SK-N-SH (cell line): ENCODE measurements at regions not wholly inside any gene's neighbourhood (a gene's known extent, or its start where the extent isn't known, plus 50 kb on each side); places are given as distances from the start of the nearest gene placed in this dataset.

Source experiments
- CTCF ChIA-PET: fragments of 300-600, 350-600 bp; formaldehyde crosslinking; extraction: SDS; loops from one replicate; lab custom pipeline; 2021; lab: Yijun Ruan, JAX
- POLR2A ChIA-PET: fragments of 350-600 bp; sonication (Branson Sonifier 250); formaldehyde crosslinking; extraction: SDS; loops from one replicate; lab custom pipeline; 2020; ENCODE audit warnings: antibody characterized with exemption, inconsistent platforms; lab: Yijun Ruan, JAX
- DNase-seq: peaks from one replicate; pipeline ENCODE4 v3.0.0; 2012
- H2AFZ ChIP-seq: fragments of 200-600 bp; sonication (generic); 2 replicates; pipeline ENCODE4 v1.8.1; 2016; ENCODE audit warnings: antibody characterized with exemption, mild to moderate bottlenecking, low read depth
- H3F3A ChIP-seq: fragments of 200-600 bp; sonication (generic); replicated peaks from 2 replicates; pipeline ENCODE3; 2016; ENCODE audit warnings: antibody characterized with exemption, mild to moderate bottlenecking; ENCODE audit not compliant: insufficient read depth
- H3K27ac ChIP-seq, 2 experiments: fragments of 200-500 bp in 1 of 2; fragments of 200-600 bp in 1 of 2; sonication (Bioruptor generic) in 1 of 2; sonication (generic), shearing (Covaris generic) in 1 of 2; 2 replicates each; pipeline versions ENCODE4 v1.5.1 to v1.6.1; 2014 to 2016; ENCODE audit warnings: low read depth in 2 of 2, inconsistent platforms in 1 of 2, low read length in 1 of 2, mild to moderate bottlenecking in 1 of 2, mixed read lengths in 1 of 2
- H3K27me3 ChIP-seq: fragments of 200-600 bp; sonication (generic), shearing (Covaris generic); 2 replicates; pipeline ENCODE4 v1.6.1; 2016; ENCODE audit warnings: mixed run types; ENCODE audit not compliant: insufficient read depth
- H3K36me3 ChIP-seq, 2 experiments: fragments of 200-500 bp in 1 of 2; fragments of 200-600 bp in 1 of 2; sonication (Bioruptor generic) in 1 of 2; sonication (generic) in 1 of 2; replicated peaks in 1 of 2; 2 replicates each; pipeline versions ENCODE3 to v1.5.1; 2014 to 2016; ENCODE audit warnings: low read length in 1 of 2, mild to moderate bottlenecking in 1 of 2; ENCODE audit not compliant: insufficient read depth in 2 of 2, control insufficient read depth in 1 of 2
- H3K4me1 ChIP-seq, 2 experiments: fragments of 200-500 bp in 1 of 2; fragments of 200-600 bp in 1 of 2; sonication (Bioruptor generic) in 1 of 2; sonication (generic), shearing (Covaris generic) in 1 of 2; 2 replicates each; pipeline versions ENCODE4 v1.5.1 to v1.6.1; 2014 to 2016; ENCODE audit warnings: low read depth in 1 of 2, low read length in 1 of 2, mixed run types in 1 of 2; ENCODE audit not compliant: insufficient read depth in 2 of 2, control insufficient read depth in 1 of 2
- H3K4me2 ChIP-seq: fragments of 200-600 bp; sonication (generic), shearing (Covaris generic); 2 replicates; pipeline ENCODE4 v1.6.1; 2017; ENCODE audit warnings: mixed run types
- H3K4me3 ChIP-seq, 2 experiments: fragments of 200-500 bp in 1 of 2; fragments of 200-600 bp in 1 of 2; sonication (Bioruptor generic) in 1 of 2; sonication (generic), shearing (Covaris generic) in 1 of 2; 2 replicates each; pipeline versions ENCODE4 v1.5.1 to v1.8.1; 2014 to 2016; ENCODE audit warnings: low read depth in 2 of 2, inconsistent platforms in 1 of 2, low read length in 1 of 2, mild to moderate bottlenecking in 1 of 2, mixed read lengths in 1 of 2, moderate library complexity in 1 of 2
- H3K79me2 ChIP-seq: fragments of 200-600 bp; sonication (generic); 2 replicates; pipeline ENCODE4 v1.8.1; 2017; ENCODE audit warnings: mild to moderate bottlenecking; ENCODE audit not compliant: insufficient read depth
- H3K9ac ChIP-seq: fragments of 200-600 bp; sonication (generic); 2 replicates; pipeline ENCODE4 v1.6.1; 2017; ENCODE audit warnings: mixed run types
- H3K9me2 ChIP-seq: fragments of 200-600 bp; sonication (generic); 2 replicates; pipeline ENCODE4 v1.6.1; 2017; ENCODE audit warnings: mixed run types
- H3K9me3 ChIP-seq: fragments of 200-600 bp; sonication (generic); 2 replicates; pipeline ENCODE4 v1.6.1; 2017; ENCODE audit warnings: mixed run types, mild to moderate bottlenecking, moderate library complexity
- H4K20me1 ChIP-seq: fragments of 200-600 bp; sonication (generic); 2 replicates; pipeline ENCODE4 v1.6.1; 2017; ENCODE audit warnings: mild to moderate bottlenecking, mixed run types; ENCODE audit not compliant: insufficient read depth
- EP300 ChIP-seq, 2 experiments: IDR thresholded peaks; 2 replicates each; pipeline versions ENCODE4 v1.4.0 to v1.6.1; 2012; ENCODE audit warnings: borderline replicate concordance in 1 of 2, low read depth in 1 of 2, low read length in 1 of 2
- FOSL2 ChIP-seq: IDR thresholded peaks from 2 replicates; pipeline ENCODE4 v1.4.0; 2012; ENCODE audit warnings: low read depth, mild to moderate bottlenecking, moderate library complexity, borderline replicate concordance
- FOXJ3 ChIP-seq: sonication (generic); formaldehyde crosslinking; IDR thresholded peaks from 2 replicates; pipeline ENCODE4 v1.5.1; 2020; ENCODE audit warnings: mild to moderate bottlenecking, missing genetic modification reagents
- GABPA ChIP-seq: IDR thresholded peaks from 2 replicates; pipeline ENCODE4 v1.4.0; 2012; ENCODE audit warnings: low read depth, mild to moderate bottlenecking
- IRF3 ChIP-seq: fragments of 150-350 bp; IDR thresholded peaks from 2 replicates; pipeline ENCODE4 v1.6.1; 2016; ENCODE audit warnings: mild to moderate bottlenecking, low read depth, low read length
- NRF1 ChIP-seq: IDR thresholded peaks from 2 replicates; pipeline ENCODE4 v1.6.1; 2012; ENCODE audit warnings: low read depth, mild to moderate bottlenecking, low read length
- POLR2AphosphoS5 ChIP-seq: IDR thresholded peaks from 2 replicates; pipeline ENCODE4 v1.6.1; 2012; ENCODE audit warnings: low read depth, low read length
- RAD21 ChIP-seq: IDR thresholded peaks from 2 replicates; pipeline ENCODE4 v1.6.1; 2012; ENCODE audit warnings: mild to moderate bottlenecking, low read length
- RCOR1 ChIP-seq: fragments of 150-350 bp; IDR thresholded peaks from 2 replicates; pipeline ENCODE4 v1.6.1; 2017; ENCODE audit warnings: antibody characterized with exemption, low read length
- REST ChIP-seq: IDR thresholded peaks from 2 replicates; pipeline ENCODE4 v1.6.1; 2012; ENCODE audit warnings: mild to moderate bottlenecking, low read depth, low read length, moderate library complexity
- TAF1 ChIP-seq: IDR thresholded peaks from 2 replicates; pipeline ENCODE4 v1.6.1; 2012; ENCODE audit warnings: low read depth, mild to moderate bottlenecking, low read length, moderate library complexity, borderline replicate concordance
- TCF12 ChIP-seq: IDR thresholded peaks from 2 replicates; pipeline ENCODE4 v1.4.0; 2012
- WGBS: methylation state at CpG from one replicate; pipeline ENCODE4 v1.1.6; 2017; ENCODE audit warnings: low lambda C conversion rate; 5-methylcytosine and 5-hydroxymethylcytosine counted together

- Histone ChIP-seq H3F3A (no peaks in the 10 kb centered on the region), H3K36me3 (no peaks in the 10 kb centered on the region), H3K4me3 (no peak overlapping the region), H3K27me3 (no peaks in the 10 kb centered on the region), H3K79me2 (no peaks in the 10 kb centered on the region), H2AFZ (no peak overlapping the region), H4K20me1 (no peaks in the 10 kb centered on the region), H3K27ac (no peak overlapping the region), H3K9ac (no peak overlapping the region), H3K9me2 (no peaks in the 10 kb centered on the region)
- POLR2A ChIA-PET, result no interaction called here
- WGBS, result 91% methylated on average over 2 of the region's 2 CpGs
- CTCF ChIA-PET, result interaction anchor here (0.6 kb wide), 1 partner anchor 128 kb away, joined by 3 read pairs; no protein-coding TSS in a partner anchor
- no peak for DNase-seq
- TF ChIP-seq RAD21 (no peak), RCOR1 (no peak), FOSL2 (no peak), POLR2AphosphoS5 (no peak), TAF1 (no peak), IRF3 (no peak), EP300 (IDR thresholded peaks at IDR 0.05; ENCODE audit: borderline replicate concordance in 1 of 2, low read depth in 1 of 2, low read length in 1 of 2) (no peak), NRF1 (no peak), FOXJ3 (CRISPR knock-in tag) (no peak), TCF12 (no peak), REST (no peak), GABPA (no peak)
- TF ChIP-seq, all 33 proteins: peak for 0
- Histone ChIP-seq H3K4me2 (no peak overlapping the region), H3K9me3 (no peaks in the 10 kb centered on the region), H3K4me1 (peaks cover 0 to 6% of the 10 kb centered on the region in 2 experiments; a peak in 1 of 4 replicates)
Observed at GRCh38 chr10:33406596-33406995, 72.1 kb upstream of the NRP1 start.
